VCaP (cell line): ENCODE measurements at regions not wholly inside any gene's neighbourhood (a gene's known extent, or its start where the extent isn't known, plus 50 kb on each side); places are given as distances from the start of the nearest gene placed in this dataset.

Source experiments
- H3K27ac ChIP-seq: fragments of 450-650 bp; 2 replicates; pipeline ENCODE4 v1.5.1; 2017
- CTCF ChIP-seq: fragments of 450-650 bp; conservative IDR thresholded peaks from 2 replicates; pipeline ENCODE4 v1.5.1; 2017; ENCODE audit warnings: mild to moderate bottlenecking, moderate library complexity

DNA sequence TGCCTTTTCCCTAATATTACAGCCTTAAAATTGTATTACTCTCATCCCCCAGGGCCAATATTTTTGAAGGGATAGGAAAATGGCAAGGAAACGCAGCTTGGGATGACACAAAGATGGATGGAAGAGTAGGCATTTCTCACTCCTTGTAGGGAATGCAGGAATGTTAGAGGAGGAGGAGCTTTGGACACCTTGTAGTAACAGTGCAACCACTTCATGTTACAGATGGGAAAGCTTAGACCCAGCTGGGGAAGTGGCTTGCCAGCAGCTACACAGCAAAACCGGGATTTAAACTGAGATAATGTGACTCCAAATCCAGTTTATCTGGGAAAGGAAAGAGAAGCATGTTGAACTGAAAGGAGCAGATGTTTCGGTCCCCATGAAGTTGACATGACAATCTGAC lies 473.7 kb upstream of the DAB1 start:
- no peak for TF ChIP-seq CTCF
- H3K27ac ChIP-seq: no peak overlapping the region

DNA sequence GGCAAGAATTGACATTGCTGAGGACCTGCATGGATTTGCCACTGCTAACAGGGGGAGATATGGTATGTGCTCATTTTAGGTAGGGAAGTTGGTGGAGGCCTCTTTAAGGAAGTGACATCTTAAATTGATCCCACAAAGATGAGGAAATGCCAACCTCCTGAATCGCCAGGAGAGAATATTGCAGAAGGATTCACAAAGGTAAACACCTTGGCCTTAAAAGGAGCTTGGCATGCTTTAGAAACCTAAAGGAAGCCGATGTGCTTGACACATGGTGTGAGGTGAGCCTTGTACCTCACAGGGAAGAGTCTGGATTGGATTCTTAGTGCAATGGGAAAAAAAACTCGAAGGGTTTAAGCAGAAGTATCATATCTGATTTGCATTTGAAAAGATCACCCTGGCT lies 470.5 kb upstream of the DAB1 start:
- TF ChIP-seq CTCF: no peak
- no peak overlapping the region for H3K27ac ChIP-seq

DNA sequence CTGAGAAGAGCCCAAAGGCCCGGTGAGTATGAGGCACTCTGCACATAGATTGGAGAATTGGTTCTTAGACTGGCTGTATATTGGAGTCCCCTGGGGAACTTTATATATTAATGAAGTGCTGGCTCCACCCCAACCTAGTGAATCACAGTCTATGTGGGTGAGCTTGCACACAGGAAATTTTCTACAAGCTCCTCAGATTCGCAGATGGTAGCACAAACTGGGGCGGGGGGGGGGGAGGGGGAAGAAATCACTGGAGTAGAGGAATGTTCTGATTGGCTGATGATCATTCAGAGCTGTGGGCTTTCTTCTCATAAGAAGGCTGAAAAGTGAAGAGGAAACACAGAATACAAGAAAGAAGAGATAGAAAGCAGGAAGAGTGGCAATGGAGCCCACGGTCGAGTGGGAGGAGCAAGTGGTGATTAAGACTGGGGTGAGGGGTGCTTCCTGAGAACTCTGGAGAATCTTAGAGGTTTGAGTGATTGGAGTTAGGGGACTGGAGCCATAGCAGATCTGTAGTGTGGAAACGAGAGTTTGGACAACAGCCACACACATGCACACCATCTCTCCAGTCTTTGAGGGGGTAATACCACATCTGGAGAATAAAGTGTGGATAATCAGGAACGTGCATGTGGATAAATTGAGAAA lies 465.9 kb upstream of the DAB1 start:
- TF ChIP-seq CTCF: no peak
- H3K27ac ChIP-seq: no peak overlapping the region

DNA sequence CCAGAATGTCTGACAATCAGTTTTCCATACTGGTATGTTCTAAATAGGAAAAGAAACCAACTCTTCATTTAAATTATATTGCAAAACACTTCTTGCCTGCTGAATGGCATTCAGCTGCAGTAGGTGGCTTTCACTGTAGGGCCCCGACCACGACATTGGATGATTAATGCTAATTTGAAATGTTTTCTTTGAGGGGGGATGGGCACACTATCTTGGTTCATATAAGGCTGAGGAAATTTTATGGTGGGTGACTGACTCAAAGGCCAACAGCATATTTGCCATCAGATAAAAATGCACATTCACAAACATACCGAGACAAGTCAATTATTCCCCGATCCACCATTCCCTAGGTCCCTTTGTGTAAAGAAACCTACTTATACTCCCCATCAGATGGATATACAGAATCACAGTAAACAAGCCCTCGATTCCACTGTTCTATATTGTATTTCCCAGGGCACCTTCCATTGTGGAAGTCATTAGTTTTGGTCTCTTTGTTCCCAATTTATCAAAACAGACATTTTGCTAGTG lies 464.2 kb upstream of the DAB1 start:
- TF ChIP-seq CTCF: no peak
- H3K27ac ChIP-seq: no peak overlapping the region

- TF ChIP-seq CTCF: no peak
These were observed 462.5 kb upstream of the DAB1 start for GRCh38 chr1:57886376-57886775.

GRCh38 chr1:57883642-57883995 lies 459.8 kb upstream of the DAB1 start:
- TF ChIP-seq CTCF: no peak
- no peak overlapping the region for H3K27ac ChIP-seq

More at GRCh38 chr1:57886376-57886775, 462.5 kb upstream of the DAB1 start:
- no peak overlapping the region for H3K27ac ChIP-seq

- no peak for TF ChIP-seq CTCF
- no peak overlapping the region for H3K27ac ChIP-seq
These were observed 459.2 kb upstream of the DAB1 start for GRCh38 chr1:57882934-57883641.
